ENCODE measurements at regions not wholly inside any gene's neighbourhood (a gene's known extent, or its start where the extent isn't known, plus 50 kb on each side); places are given as distances from the start of the nearest gene placed in this dataset.

DNA sequence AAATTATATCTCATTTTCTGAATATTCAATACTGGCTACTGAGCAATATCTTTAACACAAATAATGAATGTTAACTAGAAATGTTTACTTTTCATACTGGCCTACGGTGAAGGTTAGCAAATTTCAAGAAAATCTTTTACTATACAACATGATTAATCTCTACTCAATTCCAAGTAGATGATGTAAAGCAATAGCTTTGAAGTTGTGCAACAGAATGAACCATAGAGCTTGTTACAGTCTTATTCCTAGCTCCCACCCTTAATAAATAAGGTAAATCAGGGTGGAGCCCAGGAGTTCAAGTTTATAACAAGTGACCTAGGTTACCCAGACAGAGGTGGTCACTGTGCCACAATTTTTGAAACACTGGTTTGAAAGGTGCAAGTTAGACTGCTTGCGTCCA, 1678.1 kb downstream of the KCNT2 start:
- no TSS peak for BruUV-seq (replicated peaks)
- H3K27me3 ChIP-seq (ENCODE audit: control insufficient read depth in 2 of 2, insufficient read depth in 2 of 2, low read length in 2 of 2): no peaks in the 10 kb centered on the region

More for the DNA sequence above, 1678.1 kb downstream of the KCNT2 start:
- FAIRE-seq (no peak), DNase-seq (ENCODE audit: low read depth, low spot score) (no peak)
- H2AFZ ChIP-seq (ENCODE audit: low read depth, low read length): no peak overlapping the region
- no peaks in the 10 kb centered on the region for H3K79me2 ChIP-seq (ENCODE audit: control insufficient read depth, insufficient read depth, low read length)
- dilution Hi-C loops (cut with MboI; ENCODE audit: extremely low pct_ligation_motif_present, low sequenced_read_pairs): no loop called here
- H3K9ac ChIP-seq (replicated peaks; ENCODE audit: extremely low read depth, insufficient read depth, low read length): no peak overlapping the region
- ChIA-PET POLR2A (no interaction called here), CTCF (no interaction called here)
- no peak overlapping the region for H3K4me3 ChIP-seq (replicated peaks in 1 of 3; ENCODE audit: insufficient read depth in 1 of 3, low read depth in 1 of 3, low read length in 3 of 3)
- TF ChIP-seq MYC (IDR thresholded peaks at IDR 0.05; ENCODE audit: low read depth, low read length) (no peak), GATA2 (IDR thresholded peaks at IDR 0.05; ENCODE audit: insufficient read depth, insufficient read length, low read depth, low read length) (no peak), FOS (IDR thresholded peaks at IDR 0.05; ENCODE audit: borderline replicate concordance, insufficient read depth, low read length) (no peak), POLR2A (IDR thresholded peaks at IDR 0.05; ENCODE audit: low read depth, low read length) (no peak), POLR2AphosphoS5 (IDR thresholded peaks at IDR 0.05; ENCODE audit: insufficient read depth, low read depth, low read length) (no peak), JUN (IDR thresholded peaks at IDR 0.05; ENCODE audit: borderline replicate concordance, insufficient read depth, insufficient read length, low read depth) (no peak), EZH2 (IDR thresholded peaks at IDR 0.05; ENCODE audit: borderline replicate concordance, low read depth, low read length, severe bottlenecking) (no peak)
- TF ChIP-seq, protein P1, sequence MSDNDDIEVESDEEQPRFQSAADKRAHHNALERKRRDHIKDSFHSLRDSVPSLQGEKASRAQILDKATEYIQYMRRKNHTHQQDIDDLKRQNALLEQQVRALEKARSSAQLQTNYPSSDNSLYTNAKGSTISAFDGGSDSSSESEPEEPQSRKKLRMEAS (IDR thresholded peaks at IDR 0.05; ENCODE audit: insufficient read depth, insufficient read length): no peak
- TF ChIP-seq, protein P2, sequence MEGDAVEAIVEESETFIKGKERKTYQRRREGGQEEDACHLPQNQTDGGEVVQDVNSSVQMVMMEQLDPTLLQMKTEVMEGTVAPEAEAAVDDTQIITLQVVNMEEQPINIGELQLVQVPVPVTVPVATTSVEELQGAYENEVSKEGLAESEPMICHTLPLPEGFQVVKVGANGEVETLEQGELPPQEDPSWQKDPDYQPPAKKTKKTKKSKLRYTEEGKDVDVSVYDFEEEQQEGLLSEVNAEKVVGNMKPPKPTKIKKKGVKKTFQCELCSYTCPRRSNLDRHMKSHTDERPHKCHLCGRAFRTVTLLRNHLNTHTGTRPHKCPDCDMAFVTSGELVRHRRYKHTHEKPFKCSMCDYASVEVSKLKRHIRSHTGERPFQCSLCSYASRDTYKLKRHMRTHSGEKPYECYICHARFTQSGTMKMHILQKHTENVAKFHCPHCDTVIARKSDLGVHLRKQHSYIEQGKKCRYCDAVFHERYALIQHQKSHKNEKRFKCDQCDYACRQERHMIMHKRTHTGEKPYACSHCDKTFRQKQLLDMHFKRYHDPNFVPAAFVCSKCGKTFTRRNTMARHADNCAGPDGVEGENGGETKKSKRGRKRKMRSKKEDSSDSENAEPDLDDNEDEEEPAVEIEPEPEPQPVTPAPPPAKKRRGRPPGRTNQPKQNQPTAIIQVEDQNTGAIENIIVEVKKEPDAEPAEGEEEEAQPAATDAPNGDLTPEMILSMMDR (IDR thresholded peaks at IDR 0.05; ENCODE audit: extremely low read depth in 1 of 2, insufficient read depth in 1 of 2, low read depth in 1 of 2, low read length in 2 of 2): no peak
- no peaks in the 10 kb centered on the region for H3K36me3 ChIP-seq (ENCODE audit: control insufficient read depth in 2 of 2, extremely low read depth in 1 of 2, insufficient read depth in 2 of 2, low read length in 2 of 2)
- no peaks in the 10 kb centered on the region for H3K4me1 ChIP-seq (ENCODE audit: control insufficient read depth, extremely low read depth, insufficient read depth, low read length)
- no peaks in the 10 kb centered on the region for H4K20me1 ChIP-seq (replicated peaks; ENCODE audit: control insufficient read depth, extremely low read depth, insufficient read depth, low read length)
- no peaks in the 10 kb centered on the region for H3K9me1 ChIP-seq (replicated peaks; ENCODE audit: control insufficient read depth, extremely low read depth, insufficient read depth, low read length)
- intact Hi-C loops (cut with micrococcal nuclease): no loop called here
- H3K9me3 ChIP-seq (replicated peaks; ENCODE audit: control insufficient read depth, insufficient read depth, low read length): peaks cover 5% of the 10 kb centered on the region
- no peak overlapping the region for H3K4me2 ChIP-seq (ENCODE audit: insufficient read depth, low read length)
- no peak overlapping the region for H3K27ac ChIP-seq (ENCODE audit: insufficient read depth, low read depth, low read length)
